GM10266 (cell line): ENCODE measurements at regions not wholly inside any gene's neighbourhood (a gene's known extent, or its start where the extent isn't known, plus 50 kb on each side); places are given as distances from the start of the nearest gene placed in this dataset.

ENCODE experiments used
- DNase-seq: peaks from one replicate; pipeline ENCODE4 v3.0.0; 2012; ENCODE audit errors: extremely low spot score
- TF ChIP-seq, protein P1 (sequence below): IDR thresholded peaks from 2 replicates; pipeline ENCODE4 v1.5.1; 2012; ENCODE audit warnings: mild to moderate bottlenecking, low read depth; ENCODE audit not compliant: control insufficient read depth, insufficient read depth; ENCODE audit errors: missing control alignments

- no peak for DNase-seq
- TF ChIP-seq, protein P1, sequence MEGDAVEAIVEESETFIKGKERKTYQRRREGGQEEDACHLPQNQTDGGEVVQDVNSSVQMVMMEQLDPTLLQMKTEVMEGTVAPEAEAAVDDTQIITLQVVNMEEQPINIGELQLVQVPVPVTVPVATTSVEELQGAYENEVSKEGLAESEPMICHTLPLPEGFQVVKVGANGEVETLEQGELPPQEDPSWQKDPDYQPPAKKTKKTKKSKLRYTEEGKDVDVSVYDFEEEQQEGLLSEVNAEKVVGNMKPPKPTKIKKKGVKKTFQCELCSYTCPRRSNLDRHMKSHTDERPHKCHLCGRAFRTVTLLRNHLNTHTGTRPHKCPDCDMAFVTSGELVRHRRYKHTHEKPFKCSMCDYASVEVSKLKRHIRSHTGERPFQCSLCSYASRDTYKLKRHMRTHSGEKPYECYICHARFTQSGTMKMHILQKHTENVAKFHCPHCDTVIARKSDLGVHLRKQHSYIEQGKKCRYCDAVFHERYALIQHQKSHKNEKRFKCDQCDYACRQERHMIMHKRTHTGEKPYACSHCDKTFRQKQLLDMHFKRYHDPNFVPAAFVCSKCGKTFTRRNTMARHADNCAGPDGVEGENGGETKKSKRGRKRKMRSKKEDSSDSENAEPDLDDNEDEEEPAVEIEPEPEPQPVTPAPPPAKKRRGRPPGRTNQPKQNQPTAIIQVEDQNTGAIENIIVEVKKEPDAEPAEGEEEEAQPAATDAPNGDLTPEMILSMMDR = no peak
These were observed 639.6 kb downstream of the AACS start for GRCh38 chr12:125704803-125705202.

DNA sequence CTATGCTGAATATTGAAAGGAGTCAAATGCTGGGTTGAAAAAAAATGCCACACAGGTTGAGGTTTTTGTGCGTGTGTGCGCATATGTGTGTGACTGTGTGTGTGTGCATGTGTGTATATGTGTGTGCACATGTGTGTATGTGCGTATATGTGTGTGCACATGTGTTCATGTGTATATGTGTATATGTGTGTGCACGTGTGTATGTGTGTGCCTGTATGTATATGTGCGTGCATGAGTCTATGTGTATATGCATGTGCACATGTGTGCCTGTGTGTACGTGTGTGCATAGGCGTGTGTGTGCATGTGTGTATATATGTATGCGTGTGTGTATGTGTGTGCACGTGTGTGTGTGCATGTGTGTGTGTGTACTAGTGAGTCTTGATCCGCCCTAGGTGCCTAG lies 655.7 kb downstream of the AACS start:
- TF ChIP-seq, protein P1 = no peak
- no peak for DNase-seq

- no peak for DNase-seq
- TF ChIP-seq, protein P1 = no peak
These were observed 668.9 kb downstream of the AACS start for GRCh38 chr12:125734137-125734536.

DNA sequence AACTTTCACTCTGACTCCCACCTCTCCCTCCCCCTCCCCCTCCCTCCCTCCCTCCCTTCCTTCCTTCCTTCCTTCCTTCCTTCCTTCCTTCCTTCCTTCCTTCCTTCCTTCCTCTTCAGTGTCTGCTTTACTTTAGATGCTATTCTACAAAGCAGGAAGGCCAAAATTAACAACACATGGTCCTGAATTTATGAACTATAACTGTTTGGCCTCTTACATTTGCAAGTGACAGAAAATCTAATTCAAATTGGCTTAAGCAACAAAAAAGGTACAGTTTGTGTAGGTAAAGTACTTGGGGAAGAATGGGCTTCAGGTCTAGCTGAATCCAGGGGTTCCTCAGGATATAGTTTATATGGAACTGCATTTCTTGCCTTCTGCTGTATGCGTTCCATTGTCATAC lies 673.0 kb downstream of the AACS start:
- TF ChIP-seq, protein P1 = no peak
- no peak for DNase-seq

GRCh38 chr12:125742413-125742812 lies 677.2 kb downstream of the AACS start:
- TF ChIP-seq, protein P1 = no peak
- no peak for DNase-seq

GRCh38 chr12:125744201-125744600 lies 679.0 kb downstream of the AACS start:
- DNase-seq = no peak
- TF ChIP-seq, protein P1 = no peak

DNA sequence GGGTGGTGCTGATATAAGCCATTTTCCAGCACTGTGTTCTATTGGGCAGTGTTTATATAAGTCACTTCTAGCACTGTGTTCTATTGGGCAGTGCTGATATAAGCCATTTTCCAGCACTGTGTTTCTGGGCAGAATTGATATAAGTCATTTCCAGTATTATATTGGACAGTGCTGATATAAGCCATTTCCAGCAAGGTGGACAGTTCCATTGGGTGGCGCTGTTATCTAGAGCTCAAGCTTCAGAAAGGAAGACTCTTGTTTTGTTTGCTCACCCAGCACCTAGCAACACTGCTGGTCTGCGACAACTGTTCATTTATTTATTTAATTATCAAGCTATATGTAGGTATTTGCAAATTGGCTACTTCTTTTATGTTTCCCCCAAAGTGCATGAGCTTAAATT lies 690.3 kb downstream of the AACS start:
- no peak for DNase-seq
- TF ChIP-seq, protein P1 = no peak

- no peak for DNase-seq
- TF ChIP-seq, protein P1 = no peak
These were observed 700.9 kb downstream of the AACS start for GRCh38 chr12:125766091-125766490.
